ENCODE measurements at regions not wholly inside any gene's neighbourhood (a gene's known extent, or its start where the extent isn't known, plus 50 kb on each side); places are given as distances from the start of the nearest gene placed in this dataset.

GRCh38 chr3:157607826-157608405, 104.7 kb upstream of the VEPH1 start:
- Histone ChIP-seq H3K23ac (ENCODE audit: low read length in 2 of 2) (no peak overlapping the region), H2BK5ac (ENCODE audit: low read depth, low read length, poor library complexity, severe bottlenecking) (no peak overlapping the region), H2BK12ac (ENCODE audit: low read length in 2 of 2) (no peak overlapping the region), H3K36me3 (ENCODE audit: control insufficient read depth in 1 of 2, insufficient read depth in 2 of 2, low read depth in 1 of 2, low read length in 2 of 2) (no peaks in the 10 kb centered on the region), H4K91ac (ENCODE audit: low read length) (no peak overlapping the region), H3K14ac (ENCODE audit: low read length in 2 of 2) (no peak overlapping the region), H3K4me3 (ENCODE audit: insufficient read depth in 1 of 2, low read depth in 1 of 2, low read length in 2 of 2) (no peak overlapping the region), H3K27me3 (ENCODE audit: control insufficient read depth in 1 of 2, insufficient read depth in 1 of 2, low read length in 2 of 2) (no peaks in the 10 kb centered on the region), H3K79me1 (replicated peaks; ENCODE audit: low read length, poor library complexity, severe bottlenecking) (no peaks in the 10 kb centered on the region), H2AK5ac (ENCODE audit: low read length, severe bottlenecking) (no peak overlapping the region), H2AFZ (ENCODE audit: low read depth, low read length) (no peak overlapping the region), H3K9me3 (ENCODE audit: control insufficient read depth, low read length) (no peaks in the 10 kb centered on the region), H3K27ac (ENCODE audit: low read length, poor library complexity, severe bottlenecking) (no peak overlapping the region), H3K9ac (ENCODE audit: low read length) (no peak overlapping the region), H2BK120ac (ENCODE audit: low read depth, low read length) (no peak overlapping the region), H2BK15ac (ENCODE audit: low read depth, poor library complexity, severe bottlenecking) (no peak overlapping the region), H3K4me2 (ENCODE audit: low read length, poor library complexity, severe bottlenecking) (no peak overlapping the region), H3K18ac (ENCODE audit: low read depth in 1 of 2, low read length in 2 of 2) (no peak overlapping the region), H3K4ac (ENCODE audit: low read depth in 1 of 2, low read length in 2 of 2) (no peak overlapping the region), H3K4me1 (ENCODE audit: control insufficient read depth, insufficient read depth, low read depth, low read length) (no peaks in the 10 kb centered on the region), H4K8ac (ENCODE audit: low read length) (no peak overlapping the region)
- no peak for DNase-seq
- WGBS, result 87% methylated on average over 8 of the region's 9 CpGs

GRCh38 chr3:157606852-157607197, 103.6 kb upstream of the VEPH1 start:
- no peaks in the 10 kb centered on the region for H3K9me3 ChIP-seq (ENCODE audit: control insufficient read depth, low read length)
- H3K18ac ChIP-seq (ENCODE audit: low read depth in 1 of 2, low read length in 2 of 2), result no peak overlapping the region
- no peak overlapping the region for H3K27ac ChIP-seq (ENCODE audit: low read length, poor library complexity, severe bottlenecking)
- H2AFZ ChIP-seq (ENCODE audit: low read depth, low read length), result no peak overlapping the region
- H2BK5ac ChIP-seq (ENCODE audit: low read depth, low read length, poor library complexity, severe bottlenecking), result no peak overlapping the region
- no peak overlapping the region for H4K91ac ChIP-seq (ENCODE audit: low read length)
- no peak overlapping the region for H2BK120ac ChIP-seq (ENCODE audit: low read depth, low read length)
- 100% methylated on average over 1 of the region's 4 CpGs for WGBS
- H3K4me3 ChIP-seq (ENCODE audit: insufficient read depth in 1 of 2, low read depth in 1 of 2, low read length in 2 of 2), result no peak overlapping the region
- no peaks in the 10 kb centered on the region for H3K27me3 ChIP-seq (ENCODE audit: control insufficient read depth in 1 of 2, insufficient read depth in 1 of 2, low read length in 2 of 2)
- H3K9ac ChIP-seq (ENCODE audit: low read length), result peak overlapping the region; percentile 18
- no peak overlapping the region for H4K8ac ChIP-seq (ENCODE audit: low read length)
- H2BK12ac ChIP-seq (ENCODE audit: low read length in 2 of 2), result no peak overlapping the region
- H3K23ac ChIP-seq (ENCODE audit: low read length in 2 of 2), result no peak overlapping the region
- H3K36me3 ChIP-seq (ENCODE audit: control insufficient read depth in 1 of 2, insufficient read depth in 2 of 2, low read depth in 1 of 2, low read length in 2 of 2), result no peaks in the 10 kb centered on the region
- no peaks in the 10 kb centered on the region for H3K4me1 ChIP-seq (ENCODE audit: control insufficient read depth, insufficient read depth, low read depth, low read length)
- no peak for DNase-seq
- no peaks in the 10 kb centered on the region for H3K79me1 ChIP-seq (replicated peaks; ENCODE audit: low read length, poor library complexity, severe bottlenecking)
- no peak overlapping the region for H2BK15ac ChIP-seq (ENCODE audit: low read depth, poor library complexity, severe bottlenecking)
- no peak overlapping the region for H3K4me2 ChIP-seq (ENCODE audit: low read length, poor library complexity, severe bottlenecking)
- H2AK5ac ChIP-seq (ENCODE audit: low read length, severe bottlenecking), result no peak overlapping the region
- no peak overlapping the region for H3K14ac ChIP-seq (ENCODE audit: low read length in 2 of 2)
- no peak overlapping the region for H3K4ac ChIP-seq (ENCODE audit: low read depth in 1 of 2, low read length in 2 of 2)

GRCh38 chr3:157606011-157606851, 103.0 kb upstream of the VEPH1 start:
- Histone ChIP-seq H3K79me1 (replicated peaks; ENCODE audit: low read length, poor library complexity, severe bottlenecking) (no peaks in the 10 kb centered on the region), H3K4me3 (ENCODE audit: insufficient read depth in 1 of 2, low read depth in 1 of 2, low read length in 2 of 2) (no peak overlapping the region), H2BK120ac (ENCODE audit: low read depth, low read length) (no peak overlapping the region), H4K91ac (ENCODE audit: low read length) (no peak overlapping the region), H3K4me1 (ENCODE audit: control insufficient read depth, insufficient read depth, low read depth, low read length) (no peaks in the 10 kb centered on the region), H3K27ac (ENCODE audit: low read length, poor library complexity, severe bottlenecking) (no peak overlapping the region), H4K8ac (ENCODE audit: low read length) (no peak overlapping the region), H2BK15ac (ENCODE audit: low read depth, poor library complexity, severe bottlenecking) (no peak overlapping the region), H3K18ac (ENCODE audit: low read depth in 1 of 2, low read length in 2 of 2) (no peak overlapping the region), H3K4me2 (ENCODE audit: low read length, poor library complexity, severe bottlenecking) (no peak overlapping the region), H3K27me3 (ENCODE audit: control insufficient read depth in 1 of 2, insufficient read depth in 1 of 2, low read length in 2 of 2) (no peaks in the 10 kb centered on the region), H3K4ac (ENCODE audit: low read depth in 1 of 2, low read length in 2 of 2) (no peak overlapping the region), H2AFZ (ENCODE audit: low read depth, low read length) (no peak overlapping the region), H3K23ac (ENCODE audit: low read length in 2 of 2) (no peak overlapping the region), H3K9me3 (ENCODE audit: control insufficient read depth, low read length) (no peaks in the 10 kb centered on the region), H3K36me3 (ENCODE audit: control insufficient read depth in 1 of 2, insufficient read depth in 2 of 2, low read depth in 1 of 2, low read length in 2 of 2) (no peaks in the 10 kb centered on the region), H3K14ac (ENCODE audit: low read length in 2 of 2) (no peak overlapping the region), H2BK12ac (ENCODE audit: low read length in 2 of 2) (no peak overlapping the region), H2BK5ac (ENCODE audit: low read depth, low read length, poor library complexity, severe bottlenecking) (no peak overlapping the region), H3K9ac (ENCODE audit: low read length) (peak overlapping the region; percentile 18), H2AK5ac (ENCODE audit: low read length, severe bottlenecking) (no peak overlapping the region)
- DNase-seq, result peak; percentile 62
- WGBS, result 49% methylated on average over 9 of the region's 11 CpGs

- H3K4ac ChIP-seq (ENCODE audit: low read depth in 1 of 2, low read length in 2 of 2), result no peak overlapping the region
- no peak overlapping the region for H2BK12ac ChIP-seq (ENCODE audit: low read length in 2 of 2)
- no peak overlapping the region for H3K14ac ChIP-seq (ENCODE audit: low read length in 2 of 2)
- no peaks in the 10 kb centered on the region for H3K9me3 ChIP-seq (ENCODE audit: control insufficient read depth, low read length)
- no peak overlapping the region for H2BK15ac ChIP-seq (ENCODE audit: low read depth, poor library complexity, severe bottlenecking)
- no peak overlapping the region for H3K9ac ChIP-seq (ENCODE audit: low read length)
- 88% methylated on average over 2 of the region's 3 CpGs for WGBS
- no peak overlapping the region for H2AK5ac ChIP-seq (ENCODE audit: low read length, severe bottlenecking)
- H2BK5ac ChIP-seq (ENCODE audit: low read depth, low read length, poor library complexity, severe bottlenecking), result no peak overlapping the region
- no peak for DNase-seq
- no peak overlapping the region for H4K8ac ChIP-seq (ENCODE audit: low read length)
- no peaks in the 10 kb centered on the region for H3K79me1 ChIP-seq (replicated peaks; ENCODE audit: low read length, poor library complexity, severe bottlenecking)
- H3K4me3 ChIP-seq (ENCODE audit: insufficient read depth in 1 of 2, low read depth in 1 of 2, low read length in 2 of 2), result no peak overlapping the region
- H2AFZ ChIP-seq (ENCODE audit: low read depth, low read length), result no peak overlapping the region
- H3K4me1 ChIP-seq (ENCODE audit: control insufficient read depth, insufficient read depth, low read depth, low read length), result no peaks in the 10 kb centered on the region
- no peaks in the 10 kb centered on the region for H3K36me3 ChIP-seq (ENCODE audit: control insufficient read depth in 1 of 2, insufficient read depth in 2 of 2, low read depth in 1 of 2, low read length in 2 of 2)
- no peak overlapping the region for H4K91ac ChIP-seq (ENCODE audit: low read length)
- H3K4me2 ChIP-seq (ENCODE audit: low read length, poor library complexity, severe bottlenecking), result no peak overlapping the region
- no peak overlapping the region for H3K27ac ChIP-seq (ENCODE audit: low read length, poor library complexity, severe bottlenecking)
- no peak overlapping the region for H3K18ac ChIP-seq (ENCODE audit: low read depth in 1 of 2, low read length in 2 of 2)
- H3K23ac ChIP-seq (ENCODE audit: low read length in 2 of 2), result no peak overlapping the region
- H2BK120ac ChIP-seq (ENCODE audit: low read depth, low read length), result no peak overlapping the region
- no peaks in the 10 kb centered on the region for H3K27me3 ChIP-seq (ENCODE audit: control insufficient read depth in 1 of 2, insufficient read depth in 1 of 2, low read length in 2 of 2)
Observed at GRCh38 chr3:157605356-157605755, 102.1 kb upstream of the VEPH1 start.

Data from mesenchymal stem cell (in vitro differentiated cells and primary cell).